B cell (primary cell): ENCODE measurements at regions not wholly inside any gene's neighbourhood (a gene's known extent, or its start where the extent isn't known, plus 50 kb on each side); places are given as distances from the start of the nearest gene placed in this dataset.

Experiments used
- ATAC-seq: fragments of 200-7000 bp; cut with Tn5 transposase; one replicate; pipeline ENCODE4 v1.10.0; 2021; ENCODE audit warnings: low read depth, mild to moderate bottlenecking, moderate number of reproducible peaks, moderate library complexity
- CTCF ChIA-PET: fragments of 350-600 bp; sonication (Branson Sonifier 250); formaldehyde crosslinking; loops from one replicate; lab custom pipeline; 2021; ENCODE audit warnings: antibody characterized with exemption, inconsistent platforms; lab: Charles Lee
- POLR2A ChIA-PET: fragments of 350-600 bp; sonication (Branson Sonifier 250); formaldehyde crosslinking; loops from one replicate; lab custom pipeline; 2021; ENCODE audit warnings: antibody characterized with exemption; lab: Charles Lee
- DNase-seq: peaks from one replicate; pipeline ENCODE4 v3.0.0; 2013
- H2AFZ ChIP-seq: 2 replicates; pipeline ENCODE4 v1.6.1; 2012; ENCODE audit warnings: mild to moderate bottlenecking, low read depth, low read length; ENCODE audit not compliant: insufficient read depth, poor library complexity, severe bottlenecking
- H3K27ac ChIP-seq, 2 donors: 1 replicate in 1 of 2; 2 replicates in 1 of 2; pipeline ENCODE4 v1.5.1; 2012 to 2013; ENCODE audit warnings: low read length in 2 of 2, mild to moderate bottlenecking in 2 of 2, moderate library complexity in 1 of 2
- H3K27me3 ChIP-seq, 4 experiments: fragments of 200-600 bp in 1 of 4; sonication (generic) in 1 of 4; replicated peaks in 1 of 4; 1 replicate in 2 of 4; 2 replicates in 2 of 4; pipeline versions ENCODE4 v1.6.1 to v1.7.0; 2013 to 2016; ENCODE audit warnings: low read length in 3 of 4, mild to moderate bottlenecking in 2 of 4, mixed read lengths in 1 of 4, moderate library complexity in 1 of 4; ENCODE audit not compliant: insufficient read depth in 4 of 4, control insufficient read depth in 3 of 4; ENCODE audit errors: control extremely low read depth in 1 of 4
- H3K36me3 ChIP-seq, 2 experiments: replicated peaks in 1 of 2; 1 replicate in 1 of 2; 2 replicates in 1 of 2; pipeline versions ENCODE4 v1.6.1 to v1.7.1; 2013; ENCODE audit warnings: low read length in 1 of 2; ENCODE audit not compliant: insufficient read depth in 2 of 2, control insufficient read depth in 1 of 2; ENCODE audit errors: control extremely low read depth in 1 of 2, extremely low read depth in 1 of 2
- H3K4me1 ChIP-seq, 2 donors: fragments of 200-600 bp in 1 of 2; sonication (generic) in 1 of 2; 1 replicate in 1 of 2; 2 replicates in 1 of 2; pipeline versions ENCODE4 v1.5.1 to v1.6.1; 2013 to 2017; ENCODE audit warnings: low read length in 2 of 2; ENCODE audit not compliant: control insufficient read depth in 2 of 2, insufficient read depth in 2 of 2
- H3K4me2 ChIP-seq: replicated peaks from 2 replicates; pipeline ENCODE3; 2012; ENCODE audit warnings: mild to moderate bottlenecking, low read depth, low read length; ENCODE audit not compliant: poor library complexity, severe bottlenecking
- H3K4me3 ChIP-seq, 5 experiments: fragments of 200-600 bp in 1 of 5; sonication (generic) in 1 of 5; 1 replicate in 3 of 5; 2 replicates in 2 of 5; pipeline versions ENCODE4 v1.5.1 to v1.7.0; 2011 to 2016; ENCODE audit warnings: low read length in 4 of 5, mild to moderate bottlenecking in 4 of 5, low read depth in 2 of 5, control low read depth in 1 of 5, moderate library complexity in 1 of 5; ENCODE audit not compliant: insufficient read depth in 1 of 5; ENCODE audit errors: control extremely low read depth in 1 of 5, extremely low read depth in 1 of 5
- H3K79me2 ChIP-seq: fragments of 200-600 bp; sonication (generic); one replicate; pipeline ENCODE4 v1.6.0; 2016; ENCODE audit warnings: low read length; ENCODE audit not compliant: control insufficient read depth, insufficient read depth
- H3K9ac ChIP-seq: fragments of 200-600 bp; sonication (generic); 2 replicates; pipeline ENCODE4 v1.6.1; 2017; ENCODE audit warnings: mild to moderate bottlenecking, low read length, moderate library complexity
- H3K9me3 ChIP-seq, 3 donors: one replicate each; pipeline versions ENCODE4 v1.6.1 to v1.7.1; 2013; ENCODE audit warnings: low read length in 2 of 3; ENCODE audit not compliant: control insufficient read depth in 2 of 3, insufficient read depth in 1 of 3; ENCODE audit errors: control extremely low read depth in 1 of 3
- H4K20me1 ChIP-seq: 2 replicates; pipeline ENCODE4 v1.6.0; 2012; ENCODE audit warnings: mild to moderate bottlenecking, low read length; ENCODE audit not compliant: insufficient read depth, control insufficient read depth, poor library complexity, severe bottlenecking
- H3K27ac Mint-ChIP-seq: one replicate; pipeline ENCODE4 v1.8.0; 2021; ENCODE audit warnings: mixed read lengths
- H3K27me3 Mint-ChIP-seq: one replicate; pipeline ENCODE4 v1.8.0; 2021; ENCODE audit warnings: mixed read lengths
- H3K4me1 Mint-ChIP-seq: one replicate; pipeline ENCODE4 v1.8.0; 2021; ENCODE audit warnings: mixed read lengths
- H3K4me3 Mint-ChIP-seq: one replicate; pipeline ENCODE4 v1.8.0; 2021; ENCODE audit warnings: mixed read lengths
- H3K9me3 Mint-ChIP-seq: one replicate; pipeline ENCODE4 v1.8.0; 2022; ENCODE audit warnings: mixed read lengths; ENCODE audit not compliant: insufficient read depth
- EZH2 ChIP-seq: IDR thresholded peaks from 2 replicates; pipeline ENCODE4 v1.6.1; 2012; ENCODE audit warnings: borderline replicate concordance, low read depth, mild to moderate bottlenecking, moderate library complexity, low read length; ENCODE audit not compliant: insufficient read depth, poor library complexity, severe bottlenecking
- WGBS: methylation state at CpG from one replicate; pipeline ENCODE4 v1.1.5; 2013; ENCODE audit warnings: missing lambda C conversion rate; ENCODE audit not compliant: insufficient coverage; 5-methylcytosine and 5-hydroxymethylcytosine counted together
- intact Hi-C: fragments of 100-400 bp; cut with micrococcal nuclease; formaldehyde crosslinking; loops from one replicate; pipeline ENCODE4 v1.10.0; 2022
- TF ChIP-seq, protein P1 (sequence below): fragments of 200-600 bp; IDR thresholded peaks from one replicate; pipeline ENCODE4 v1.8.0; 2022; ENCODE audit warnings: antibody characterized with exemption, mild to moderate bottlenecking

DNA sequence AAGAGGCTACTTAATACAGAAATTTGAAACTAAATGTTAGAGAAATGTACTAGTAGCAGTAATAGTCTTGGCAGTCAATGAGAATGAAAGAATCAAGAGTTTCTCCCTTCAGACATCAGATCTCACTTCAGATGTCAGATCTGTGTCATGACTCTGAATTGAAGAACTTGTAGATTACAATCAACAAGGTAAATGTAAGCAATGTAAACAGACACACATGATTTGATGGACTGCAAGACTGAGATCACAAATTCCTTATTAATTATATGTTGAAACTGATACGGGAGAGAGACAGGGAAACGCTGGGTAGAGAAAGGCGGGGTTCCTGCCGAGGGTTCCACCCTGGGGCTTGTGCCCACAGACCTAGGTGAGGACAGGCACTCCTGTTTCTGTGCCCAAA, 65.5 kb upstream of the HHIP start:
- no peak overlapping the region for H3K4me3 Mint-ChIP-seq
- Histone ChIP-seq H3K36me3 (no peaks in the 10 kb centered on the region), H3K27me3 (no peaks in the 10 kb centered on the region), H2AFZ (no peak overlapping the region), H3K9me3 (no peaks in the 10 kb centered on the region), H3K79me2 (no peaks in the 10 kb centered on the region), H3K27ac (no peak overlapping the region), H3K4me2 (no peak overlapping the region), H3K4me1 (no peaks in the 10 kb centered on the region), H3K9ac (no peak overlapping the region), H4K20me1 (no peaks in the 10 kb centered on the region), H3K4me3 (no peak overlapping the region)
- no peaks in the 10 kb centered on the region for H3K4me1 Mint-ChIP-seq
- H3K27ac Mint-ChIP-seq: no peak overlapping the region
- CTCF ChIA-PET: no interaction called here
- TF ChIP-seq, protein P1, sequence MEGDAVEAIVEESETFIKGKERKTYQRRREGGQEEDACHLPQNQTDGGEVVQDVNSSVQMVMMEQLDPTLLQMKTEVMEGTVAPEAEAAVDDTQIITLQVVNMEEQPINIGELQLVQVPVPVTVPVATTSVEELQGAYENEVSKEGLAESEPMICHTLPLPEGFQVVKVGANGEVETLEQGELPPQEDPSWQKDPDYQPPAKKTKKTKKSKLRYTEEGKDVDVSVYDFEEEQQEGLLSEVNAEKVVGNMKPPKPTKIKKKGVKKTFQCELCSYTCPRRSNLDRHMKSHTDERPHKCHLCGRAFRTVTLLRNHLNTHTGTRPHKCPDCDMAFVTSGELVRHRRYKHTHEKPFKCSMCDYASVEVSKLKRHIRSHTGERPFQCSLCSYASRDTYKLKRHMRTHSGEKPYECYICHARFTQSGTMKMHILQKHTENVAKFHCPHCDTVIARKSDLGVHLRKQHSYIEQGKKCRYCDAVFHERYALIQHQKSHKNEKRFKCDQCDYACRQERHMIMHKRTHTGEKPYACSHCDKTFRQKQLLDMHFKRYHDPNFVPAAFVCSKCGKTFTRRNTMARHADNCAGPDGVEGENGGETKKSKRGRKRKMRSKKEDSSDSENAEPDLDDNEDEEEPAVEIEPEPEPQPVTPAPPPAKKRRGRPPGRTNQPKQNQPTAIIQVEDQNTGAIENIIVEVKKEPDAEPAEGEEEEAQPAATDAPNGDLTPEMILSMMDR: no peak
- no peak for TF ChIP-seq EZH2
- intact Hi-C loops: no loop called here
- ATAC-seq (no peak), DNase-seq (no peak)
- peaks cover 3% of the 10 kb centered on the region for H3K27me3 Mint-ChIP-seq
- 100% methylated on average over 2 of the region's 4 CpGs for WGBS
- H3K9me3 Mint-ChIP-seq: no peaks in the 10 kb centered on the region
- POLR2A ChIA-PET: no interaction called here

DNA sequence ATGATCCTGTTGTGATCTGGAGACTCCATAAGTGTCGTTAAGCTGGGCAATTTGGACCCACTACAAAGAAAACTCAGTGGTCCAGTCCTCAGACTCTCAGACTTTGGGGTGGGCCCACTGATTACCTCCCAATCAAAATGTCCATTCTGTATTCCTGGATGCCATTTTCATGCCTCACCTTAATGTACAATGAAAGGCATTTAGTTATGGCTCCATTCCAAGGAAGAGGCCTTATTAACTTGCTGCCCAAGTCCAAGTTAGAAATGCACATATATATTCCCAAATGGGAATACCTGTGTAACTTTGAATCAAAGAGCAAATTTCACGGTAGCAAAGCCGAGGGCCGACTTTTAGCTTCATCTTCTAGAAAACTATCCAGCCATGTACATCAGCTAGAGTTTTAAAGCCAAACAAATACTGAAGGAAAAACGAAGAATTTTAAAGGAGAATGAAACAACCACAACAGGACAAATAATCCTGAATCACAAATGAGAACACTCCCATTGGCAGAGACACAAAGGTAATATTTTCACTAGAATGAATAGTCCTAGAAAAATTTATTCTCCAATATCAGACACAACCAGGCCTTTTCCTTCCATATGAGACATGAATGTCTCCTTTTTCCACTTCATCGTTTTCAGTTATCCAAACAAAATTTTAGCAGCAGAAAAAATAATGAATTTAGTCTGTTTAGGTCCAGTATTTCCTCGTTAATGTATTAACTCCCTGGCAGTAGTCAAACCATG, 63.7 kb upstream of the HHIP start:
- H3K36me3 ChIP-seq: no peaks in the 10 kb centered on the region
- no peak overlapping the region for H2AFZ ChIP-seq
- H3K4me1 ChIP-seq: no peaks in the 10 kb centered on the region
- H4K20me1 ChIP-seq: no peaks in the 10 kb centered on the region
- Mint-ChIP-seq H3K4me3 (no peak overlapping the region), H3K27me3 (peaks cover 3% of the 10 kb centered on the region), H3K27ac (no peak overlapping the region), H3K4me1 (no peaks in the 10 kb centered on the region), H3K9me3 (no peaks in the 10 kb centered on the region)
- POLR2A ChIA-PET: no interaction called here
- ATAC-seq (no peak), DNase-seq (no peak)
- no peak overlapping the region for H3K9ac ChIP-seq
- H3K9me3 ChIP-seq: no peaks in the 10 kb centered on the region
- H3K4me2 ChIP-seq: no peak overlapping the region
- H3K27me3 ChIP-seq: no peaks in the 10 kb centered on the region
- 92% methylated on average over 2 of the region's 7 CpGs for WGBS
- intact Hi-C loops: no loop called here
- H3K4me3 ChIP-seq: no peak overlapping the region
- no peaks in the 10 kb centered on the region for H3K79me2 ChIP-seq
- TF ChIP-seq, protein P1: no peak
- no peak for TF ChIP-seq EZH2
- CTCF ChIA-PET: no interaction called here
- H3K27ac ChIP-seq: no peak overlapping the region
